ENCODE measurements at regions not wholly inside any gene's neighbourhood (a gene's known extent, or its start where the extent isn't known, plus 50 kb on each side); places are given as distances from the start of the nearest gene placed in this dataset.
"Not testable (repeated sequence)": the region's sequence is repeated elsewhere in the genome, so short reads cannot be mapped to it uniquely, and the experiment has no call there.

- CTCF ChIA-PET = no interaction called here
- no peaks in the 10 kb centered on the region for H3K27me3 ChIP-seq (ENCODE audit: control insufficient read depth, insufficient read depth, low read length)
- no peak for TF ChIP-seq CTCF (IDR thresholded peaks at IDR 0.05; ENCODE audit: low read depth, low read length)
These were observed 118.7 kb downstream of the DIRAS2 start for GRCh38 chr9:90523958-90524357.

DNA sequence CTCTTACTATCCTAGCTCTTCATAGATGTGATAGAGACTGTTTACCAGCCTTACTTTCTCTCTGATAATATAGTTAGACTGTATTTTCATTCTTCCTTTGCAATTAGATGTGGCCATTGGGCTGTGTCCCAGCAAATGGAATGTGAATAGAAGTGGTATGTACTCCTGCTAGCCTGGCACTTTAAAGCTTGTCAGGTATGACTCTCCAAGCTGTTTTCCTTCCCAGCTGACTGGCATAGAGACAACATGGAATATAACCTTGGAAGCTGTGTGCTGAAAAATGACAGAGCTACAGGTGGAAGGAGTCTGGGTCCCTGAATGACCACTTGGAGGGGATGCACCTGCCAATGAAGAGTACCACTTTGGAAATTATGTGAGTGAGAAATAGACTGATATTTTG is 116.2 kb downstream of the DIRAS2 start:
- Histone ChIP-seq H3K4me3 (ENCODE audit: low read depth, low read length) (no peak overlapping the region), H3K27me3 (ENCODE audit: control insufficient read depth, insufficient read depth, low read length) (no peaks in the 10 kb centered on the region), H3K27ac (ENCODE audit: low read depth, low read length) (no peak overlapping the region), H3K9me3 (ENCODE audit: control insufficient read depth, insufficient read depth, low read length) (no peaks in the 10 kb centered on the region)
- no peak for DNase-seq (ENCODE audit: low read depth, low spot score)
- no peak for TF ChIP-seq CTCF (IDR thresholded peaks at IDR 0.05; ENCODE audit: low read depth, low read length)
- POLR2A ChIA-PET = no interaction called here
- CTCF ChIA-PET = no interaction called here

More at GRCh38 chr9:90523958-90524357, 118.7 kb downstream of the DIRAS2 start:
- DNase-seq (ENCODE audit: low read depth, low spot score) = no peak
- POLR2A ChIA-PET = no interaction called here
- H3K27ac ChIP-seq (ENCODE audit: low read depth, low read length) = no peak overlapping the region
- H3K4me3 ChIP-seq (ENCODE audit: low read depth, low read length) = no peak overlapping the region
- no peaks in the 10 kb centered on the region for H3K9me3 ChIP-seq (ENCODE audit: control insufficient read depth, insufficient read depth, low read length)

GRCh38 chr9:90536094-90536493 is 106.5 kb downstream of the DIRAS2 start:
- DNase-seq (ENCODE audit: low read depth, low spot score); H3K27ac ChIP-seq (ENCODE audit: low read depth, low read length); H3K4me3 ChIP-seq (ENCODE audit: low read depth, low read length); H3K27me3 ChIP-seq (ENCODE audit: control insufficient read depth, insufficient read depth, low read length); CTCF ChIA-PET; POLR2A ChIA-PET; H3K9me3 ChIP-seq (ENCODE audit: control insufficient read depth, insufficient read depth, low read length): not testable (repeated sequence)

DNA sequence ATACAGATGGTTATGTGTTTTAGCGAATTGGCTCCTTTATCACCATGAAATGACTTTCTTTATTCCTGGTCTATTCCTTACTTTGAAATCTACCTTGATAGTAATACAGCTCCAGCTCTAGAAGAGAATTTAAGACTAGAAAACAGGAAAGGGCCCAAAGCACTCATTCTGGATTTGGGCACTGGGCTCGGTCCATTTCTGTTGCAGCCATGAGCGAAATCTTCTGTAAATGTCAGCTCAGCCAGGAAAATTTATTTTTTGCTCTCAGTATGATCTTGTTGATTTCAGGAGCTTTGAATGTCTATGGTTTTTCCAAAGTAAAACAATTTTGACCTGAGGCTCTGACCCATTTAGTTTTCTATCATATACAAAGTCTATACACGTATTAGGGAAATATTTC is 104.1 kb downstream of the DIRAS2 start:
- no peaks in the 10 kb centered on the region for H3K27me3 ChIP-seq (ENCODE audit: control insufficient read depth, insufficient read depth, low read length)
- CTCF ChIA-PET = no interaction called here

GRCh38 chr9:90539286-90539685 is 103.3 kb downstream of the DIRAS2 start:
- no peaks in the 10 kb centered on the region for H3K9me3 ChIP-seq (ENCODE audit: control insufficient read depth, insufficient read depth, low read length)
- H3K4me3 ChIP-seq (ENCODE audit: low read depth, low read length) = no peak overlapping the region
- no peaks in the 10 kb centered on the region for H3K27me3 ChIP-seq (ENCODE audit: control insufficient read depth, insufficient read depth, low read length)
- ChIA-PET POLR2A (no interaction called here), CTCF (no interaction called here)
- no peak for DNase-seq (ENCODE audit: low read depth, low spot score)
- TF ChIP-seq CTCF (IDR thresholded peaks at IDR 0.05; ENCODE audit: low read depth, low read length) = no peak
- no peak overlapping the region for H3K27ac ChIP-seq (ENCODE audit: low read depth, low read length)

More for the DNA sequence above, 104.1 kb downstream of the DIRAS2 start:
- Histone ChIP-seq H3K4me3 (ENCODE audit: low read depth, low read length) (no peak overlapping the region), H3K9me3 (ENCODE audit: control insufficient read depth, insufficient read depth, low read length) (no peaks in the 10 kb centered on the region), H3K27ac (ENCODE audit: low read depth, low read length) (no peak overlapping the region)
- no peak for DNase-seq (ENCODE audit: low read depth, low spot score)
- no peak for TF ChIP-seq CTCF (IDR thresholded peaks at IDR 0.05; ENCODE audit: low read depth, low read length)
- POLR2A ChIA-PET = no interaction called here

GRCh38 chr9:90540734-90541133 is 101.9 kb downstream of the DIRAS2 start:
- Histone ChIP-seq H3K9me3 (ENCODE audit: control insufficient read depth, insufficient read depth, low read length) (no peaks in the 10 kb centered on the region), H3K27ac (ENCODE audit: low read depth, low read length) (no peak overlapping the region), H3K4me3 (ENCODE audit: low read depth, low read length) (no peak overlapping the region), H3K27me3 (ENCODE audit: control insufficient read depth, insufficient read depth, low read length) (no peaks in the 10 kb centered on the region)
- ChIA-PET CTCF (no interaction called here), POLR2A (no interaction called here)
- DNase-seq (ENCODE audit: low read depth, low spot score) = no peak
- no peak for TF ChIP-seq CTCF (IDR thresholded peaks at IDR 0.05; ENCODE audit: low read depth, low read length)

All from AG04450 (cell line).